Parathyroid adenoma (tissue), 2 donors: ENCODE measurements at regions not wholly inside any gene's neighbourhood (a gene's known extent, or its start where the extent isn't known, plus 50 kb on each side); places are given as distances from the start of the nearest gene placed in this dataset.

Source experiments
- H2AFZ ChIP-seq: fragments of 300-600 bp; sonication (generic); one replicate; pipeline ENCODE4 v1.7.0; 2017; ENCODE audit warnings: antibody characterized with exemption, mild to moderate bottlenecking
- H3K27ac ChIP-seq: fragments of 300-600 bp; sonication (generic); one replicate; pipeline ENCODE4 v1.7.0; 2017
- H3K27me3 ChIP-seq: fragments of 300-600 bp; sonication (generic); one replicate; pipeline ENCODE4 v1.7.0; 2017; ENCODE audit warnings: low read length; ENCODE audit not compliant: control insufficient read depth, insufficient read depth
- H3K36me3 ChIP-seq: fragments of 300-600 bp; sonication (generic); one replicate; pipeline ENCODE4 v1.7.0; 2017; ENCODE audit warnings: low read length; ENCODE audit not compliant: control insufficient read depth, insufficient read depth
- H3K4me1 ChIP-seq: fragments of 300-600 bp; sonication (generic); one replicate; pipeline ENCODE4 v1.7.0; 2017; ENCODE audit warnings: control low read depth
- H3K4me2 ChIP-seq: fragments of 300-600 bp; sonication (generic); one replicate; pipeline ENCODE4 v1.7.0; 2017; ENCODE audit warnings: low read length
- H3K4me3 ChIP-seq: fragments of 300-600 bp; sonication (generic); one replicate; pipeline ENCODE4 v1.7.0; 2017; ENCODE audit warnings: low read depth, low read length
- H3K79me2 ChIP-seq: fragments of 300-600 bp; sonication (generic); one replicate; pipeline ENCODE4 v1.7.0; 2017; ENCODE audit warnings: control low read depth
- H3K9ac ChIP-seq: fragments of 300-600 bp; sonication (generic); one replicate; pipeline ENCODE4 v1.7.0; 2017; ENCODE audit warnings: mild to moderate bottlenecking
- H3K9me3 ChIP-seq: fragments of 300-600 bp; sonication (generic); one replicate; pipeline ENCODE4 v1.7.0; 2017; ENCODE audit warnings: low read length; ENCODE audit not compliant: control insufficient read depth
- TF ChIP-seq, protein P1 (sequence below): fragments of 300-600 bp; sonication (generic); IDR thresholded peaks from one replicate; pipeline ENCODE4 v1.7.0; 2017; ENCODE audit warnings: antibody characterized with exemption, mild to moderate bottlenecking
- donor health status: primary hyperparathyroidism.

DNA sequence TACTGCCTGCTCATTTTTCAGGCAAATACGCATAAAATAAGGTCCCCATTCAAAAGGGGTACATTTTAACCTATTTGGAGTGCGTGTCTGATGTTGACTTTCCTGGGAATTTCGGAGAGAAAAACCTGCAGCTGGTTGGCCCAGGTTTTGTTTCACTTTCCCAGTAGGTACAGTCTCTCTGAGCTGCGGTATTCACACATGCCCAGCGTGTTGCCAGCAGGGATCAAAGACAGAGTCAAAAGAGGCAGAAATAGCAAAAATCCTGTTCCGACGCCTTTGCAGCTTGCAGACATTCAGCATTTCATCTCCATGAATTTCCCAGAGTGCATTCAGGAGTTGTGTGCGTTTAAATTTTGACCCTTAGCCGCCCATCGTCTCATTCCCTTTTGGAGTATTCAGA, 855.4 kb upstream of the CELF4 start:
- TF ChIP-seq, protein P1, sequence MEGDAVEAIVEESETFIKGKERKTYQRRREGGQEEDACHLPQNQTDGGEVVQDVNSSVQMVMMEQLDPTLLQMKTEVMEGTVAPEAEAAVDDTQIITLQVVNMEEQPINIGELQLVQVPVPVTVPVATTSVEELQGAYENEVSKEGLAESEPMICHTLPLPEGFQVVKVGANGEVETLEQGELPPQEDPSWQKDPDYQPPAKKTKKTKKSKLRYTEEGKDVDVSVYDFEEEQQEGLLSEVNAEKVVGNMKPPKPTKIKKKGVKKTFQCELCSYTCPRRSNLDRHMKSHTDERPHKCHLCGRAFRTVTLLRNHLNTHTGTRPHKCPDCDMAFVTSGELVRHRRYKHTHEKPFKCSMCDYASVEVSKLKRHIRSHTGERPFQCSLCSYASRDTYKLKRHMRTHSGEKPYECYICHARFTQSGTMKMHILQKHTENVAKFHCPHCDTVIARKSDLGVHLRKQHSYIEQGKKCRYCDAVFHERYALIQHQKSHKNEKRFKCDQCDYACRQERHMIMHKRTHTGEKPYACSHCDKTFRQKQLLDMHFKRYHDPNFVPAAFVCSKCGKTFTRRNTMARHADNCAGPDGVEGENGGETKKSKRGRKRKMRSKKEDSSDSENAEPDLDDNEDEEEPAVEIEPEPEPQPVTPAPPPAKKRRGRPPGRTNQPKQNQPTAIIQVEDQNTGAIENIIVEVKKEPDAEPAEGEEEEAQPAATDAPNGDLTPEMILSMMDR = no peak
- H3K4me3 ChIP-seq = no peak overlapping the region
- no peak overlapping the region for H3K27ac ChIP-seq
- no peaks in the 10 kb centered on the region for H3K4me1 ChIP-seq
- H3K79me2 ChIP-seq = no peaks in the 10 kb centered on the region
- no peak overlapping the region for H2AFZ ChIP-seq
- H3K9ac ChIP-seq = no peak overlapping the region
- H3K4me2 ChIP-seq = no peak overlapping the region
- H3K36me3 ChIP-seq = no peaks in the 10 kb centered on the region
- H3K9me3 ChIP-seq = no peaks in the 10 kb centered on the region
- H3K27me3 ChIP-seq = no peaks in the 10 kb centered on the region

DNA sequence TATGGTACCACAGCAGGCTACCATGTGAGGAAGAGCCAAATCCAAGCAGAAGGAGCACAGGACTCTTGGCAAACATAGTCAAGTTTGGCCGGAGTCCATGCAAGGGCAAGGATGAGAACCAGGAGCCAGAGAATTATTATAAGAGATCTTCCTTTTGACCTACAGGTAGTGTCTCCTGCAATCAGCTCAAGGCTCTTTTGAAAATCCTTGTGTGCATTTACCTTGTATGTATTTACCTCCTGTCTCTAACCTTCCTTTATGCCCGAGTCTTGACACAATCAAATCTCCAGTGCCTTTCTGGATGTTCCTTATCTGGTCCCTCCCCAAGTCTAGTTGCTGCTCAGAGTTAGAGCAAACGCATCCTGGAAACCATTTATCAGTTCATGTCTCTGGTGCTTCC, 855.0 kb upstream of the CELF4 start:
- H3K9me3 ChIP-seq = no peaks in the 10 kb centered on the region
- H3K9ac ChIP-seq = no peak overlapping the region
- H3K4me3 ChIP-seq = no peak overlapping the region
- no peaks in the 10 kb centered on the region for H3K36me3 ChIP-seq
- H3K4me1 ChIP-seq = no peaks in the 10 kb centered on the region
- no peak overlapping the region for H3K27ac ChIP-seq
- H3K27me3 ChIP-seq = no peaks in the 10 kb centered on the region
- H3K79me2 ChIP-seq = no peaks in the 10 kb centered on the region
- H3K4me2 ChIP-seq = no peak overlapping the region
- TF ChIP-seq, protein P1 = no peak
- no peak overlapping the region for H2AFZ ChIP-seq

- Histone ChIP-seq H3K27me3 (no peaks in the 10 kb centered on the region), H3K4me3 (no peak overlapping the region)
- TF ChIP-seq, protein P1 = no peak
Observed at GRCh38 chr18:38415811-38416210, 850.2 kb upstream of the CELF4 start.

DNA sequence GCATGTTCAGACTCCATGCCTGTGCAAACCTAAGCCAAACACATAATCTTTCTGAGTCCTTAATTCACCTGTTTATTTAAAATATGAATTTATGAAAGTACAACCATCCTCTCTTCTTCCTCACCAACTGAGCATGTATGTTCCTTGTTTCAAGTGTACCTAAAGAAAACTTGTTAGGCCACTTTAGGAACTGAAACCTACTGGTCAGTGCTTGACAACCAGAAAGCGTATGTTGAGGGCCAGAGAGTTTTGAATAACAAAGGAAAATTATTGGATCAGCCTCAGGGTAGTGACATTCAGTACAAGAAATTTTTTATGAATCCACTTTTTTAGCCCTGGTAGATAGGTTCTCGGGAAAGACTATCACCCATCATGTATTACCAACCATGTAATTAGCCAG, 847.6 kb upstream of the CELF4 start:
- Histone ChIP-seq H3K4me2 (no peak overlapping the region), H2AFZ (no peak overlapping the region), H3K27me3 (no peaks in the 10 kb centered on the region), H3K79me2 (no peaks in the 10 kb centered on the region), H3K36me3 (no peaks in the 10 kb centered on the region), H3K9me3 (no peaks in the 10 kb centered on the region), H3K9ac (no peak overlapping the region), H3K4me3 (no peak overlapping the region), H3K4me1 (no peaks in the 10 kb centered on the region), H3K27ac (no peak overlapping the region)
- TF ChIP-seq, protein P1 = no peak

More at GRCh38 chr18:38415811-38416210, 850.2 kb upstream of the CELF4 start:
- Histone ChIP-seq H3K27ac (no peak overlapping the region), H3K9ac (no peak overlapping the region), H3K4me1 (no peaks in the 10 kb centered on the region), H3K36me3 (no peaks in the 10 kb centered on the region), H3K79me2 (no peaks in the 10 kb centered on the region), H3K9me3 (no peaks in the 10 kb centered on the region), H3K4me2 (no peak overlapping the region), H2AFZ (no peak overlapping the region)

GRCh38 chr18:38406607-38407006, 841.0 kb upstream of the CELF4 start:
- Histone ChIP-seq H3K27ac (no peak overlapping the region), H3K9me3 (no peaks in the 10 kb centered on the region), H3K4me2 (no peak overlapping the region), H3K36me3 (no peaks in the 10 kb centered on the region), H3K4me3 (no peak overlapping the region), H2AFZ (no peak overlapping the region), H3K27me3 (no peaks in the 10 kb centered on the region), H3K9ac (no peak overlapping the region), H3K79me2 (no peaks in the 10 kb centered on the region), H3K4me1 (no peaks in the 10 kb centered on the region)
- TF ChIP-seq, protein P1 = no peak
